ENCODE measurements at regions not wholly inside any gene's neighbourhood (a gene's known extent, or its start where the extent isn't known, plus 50 kb on each side); places are given as distances from the start of the nearest gene placed in this dataset.

DNA sequence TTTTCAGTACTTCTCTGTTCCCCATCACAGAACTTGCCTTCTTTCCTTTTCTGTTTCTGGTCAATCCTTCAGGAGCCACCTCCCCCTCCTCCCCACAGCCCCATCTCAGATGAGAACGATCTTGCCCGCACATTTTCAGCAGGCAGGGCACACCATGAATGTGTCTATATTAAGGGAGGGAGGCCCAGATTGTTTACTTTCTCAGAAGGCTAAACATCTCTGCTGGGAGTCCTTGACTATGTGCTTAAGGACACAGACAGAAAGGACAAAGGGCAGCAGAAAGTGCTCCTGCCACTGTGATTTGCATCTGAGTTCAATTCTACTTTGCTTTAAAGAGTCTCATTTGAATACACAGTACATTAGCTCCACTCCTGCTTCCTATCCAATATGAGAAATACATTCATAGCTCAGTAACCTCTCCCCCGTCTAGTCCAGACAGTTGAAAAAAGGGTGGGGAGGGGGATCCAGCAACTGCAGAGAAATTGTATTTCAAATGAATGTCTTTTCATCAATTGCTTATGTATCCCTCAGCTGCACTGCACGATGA is 175.0 kb upstream of the PARD3B start:
- H3K9me3 Mint-ChIP-seq (ENCODE audit: low read depth): no peaks in the 10 kb centered on the region
- peaks cover 9% of the 10 kb centered on the region for H3K4me1 Mint-ChIP-seq (ENCODE audit: low read depth)
- no peak overlapping the region for H3K4me3 Mint-ChIP-seq (ENCODE audit: unreplicated experiment)
- H3K27me3 Mint-ChIP-seq (ENCODE audit: low read depth): no peaks in the 10 kb centered on the region
- no peaks in the 10 kb centered on the region for H3K36me3 Mint-ChIP-seq (ENCODE audit: low read depth)
- TF ChIP-seq, protein P1, sequence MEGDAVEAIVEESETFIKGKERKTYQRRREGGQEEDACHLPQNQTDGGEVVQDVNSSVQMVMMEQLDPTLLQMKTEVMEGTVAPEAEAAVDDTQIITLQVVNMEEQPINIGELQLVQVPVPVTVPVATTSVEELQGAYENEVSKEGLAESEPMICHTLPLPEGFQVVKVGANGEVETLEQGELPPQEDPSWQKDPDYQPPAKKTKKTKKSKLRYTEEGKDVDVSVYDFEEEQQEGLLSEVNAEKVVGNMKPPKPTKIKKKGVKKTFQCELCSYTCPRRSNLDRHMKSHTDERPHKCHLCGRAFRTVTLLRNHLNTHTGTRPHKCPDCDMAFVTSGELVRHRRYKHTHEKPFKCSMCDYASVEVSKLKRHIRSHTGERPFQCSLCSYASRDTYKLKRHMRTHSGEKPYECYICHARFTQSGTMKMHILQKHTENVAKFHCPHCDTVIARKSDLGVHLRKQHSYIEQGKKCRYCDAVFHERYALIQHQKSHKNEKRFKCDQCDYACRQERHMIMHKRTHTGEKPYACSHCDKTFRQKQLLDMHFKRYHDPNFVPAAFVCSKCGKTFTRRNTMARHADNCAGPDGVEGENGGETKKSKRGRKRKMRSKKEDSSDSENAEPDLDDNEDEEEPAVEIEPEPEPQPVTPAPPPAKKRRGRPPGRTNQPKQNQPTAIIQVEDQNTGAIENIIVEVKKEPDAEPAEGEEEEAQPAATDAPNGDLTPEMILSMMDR (IDR thresholded peaks at IDR 0.05): no peak
- DNase-seq (ENCODE audit: low spot score): no peak
- no peak overlapping the region for H3K27ac Mint-ChIP-seq (ENCODE audit: unreplicated experiment)

DNA sequence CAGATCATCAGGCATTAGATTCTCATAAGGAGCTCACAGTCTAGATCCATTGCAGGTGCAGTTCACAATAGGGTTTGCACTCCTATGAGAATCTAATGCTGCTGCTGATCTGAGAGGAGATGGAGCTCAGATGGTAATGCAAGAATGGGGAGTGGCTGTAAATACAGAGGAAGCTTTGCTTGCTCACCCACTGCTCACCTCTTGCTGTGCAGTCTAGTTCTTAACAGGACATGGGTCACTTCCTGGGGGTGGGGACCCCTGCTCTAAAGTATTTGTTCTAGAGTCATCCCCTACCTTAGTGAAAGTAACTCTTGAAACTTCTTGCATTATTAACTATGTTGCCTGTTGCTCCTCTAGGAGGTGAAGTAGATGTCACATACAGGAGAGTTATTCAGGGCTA is 171.3 kb upstream of the PARD3B start:
- H3K36me3 Mint-ChIP-seq (ENCODE audit: low read depth): no peaks in the 10 kb centered on the region
- no peaks in the 10 kb centered on the region for H3K4me1 Mint-ChIP-seq (ENCODE audit: low read depth)
- H3K9me3 Mint-ChIP-seq (ENCODE audit: low read depth): no peaks in the 10 kb centered on the region
- no peak overlapping the region for H3K27ac Mint-ChIP-seq (ENCODE audit: unreplicated experiment)
- no peaks in the 10 kb centered on the region for H3K27me3 Mint-ChIP-seq (ENCODE audit: low read depth)
- no peak for DNase-seq (ENCODE audit: low spot score)
- H3K4me3 Mint-ChIP-seq (ENCODE audit: unreplicated experiment): no peak overlapping the region
- TF ChIP-seq, protein P1 (IDR thresholded peaks at IDR 0.05): no peak

DNA sequence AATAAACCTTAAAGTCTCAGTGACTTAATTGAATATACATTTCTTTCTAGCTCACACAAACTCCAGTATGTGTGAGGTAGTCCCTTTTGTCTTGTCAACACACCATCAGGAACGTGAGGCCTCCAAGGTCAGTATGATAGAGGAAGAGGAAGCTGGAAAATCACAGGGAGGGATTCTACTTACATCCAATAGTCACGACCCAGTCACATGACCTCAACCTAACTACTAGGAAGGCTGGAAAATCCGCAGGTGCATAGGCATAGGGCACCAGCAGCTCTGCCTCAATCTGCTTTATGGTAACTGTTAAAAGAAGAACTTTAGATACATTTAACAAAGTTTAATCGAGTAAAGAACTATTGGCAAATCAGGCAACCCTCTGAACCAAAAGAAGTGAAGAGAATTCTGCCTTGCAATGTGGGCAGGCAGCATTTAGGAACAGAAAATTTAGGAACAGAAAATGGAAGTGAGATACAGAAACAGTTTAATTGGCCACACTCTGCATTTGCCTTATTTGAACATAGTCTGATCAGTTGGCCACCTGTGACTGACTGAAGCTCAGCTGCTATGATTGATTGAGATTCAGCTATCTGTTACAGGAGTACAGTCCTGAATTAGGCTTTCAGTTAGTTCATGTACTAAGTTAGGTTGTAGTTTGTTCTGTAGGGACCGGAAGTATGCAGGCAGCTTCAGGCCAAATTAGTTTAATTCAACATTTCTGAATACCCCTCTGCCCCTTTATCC is 165.0 kb upstream of the PARD3B start:
- H3K4me3 Mint-ChIP-seq (ENCODE audit: unreplicated experiment): no peak overlapping the region
- peaks cover 5% of the 10 kb centered on the region for H3K36me3 Mint-ChIP-seq (ENCODE audit: low read depth)
- H3K4me1 Mint-ChIP-seq (ENCODE audit: low read depth): no peaks in the 10 kb centered on the region
- DNase-seq (ENCODE audit: low spot score): no peak
- H3K27ac Mint-ChIP-seq (ENCODE audit: unreplicated experiment): no peak overlapping the region
- H3K9me3 Mint-ChIP-seq (ENCODE audit: low read depth): peaks cover 8% of the 10 kb centered on the region
- H3K27me3 Mint-ChIP-seq (ENCODE audit: low read depth): no peaks in the 10 kb centered on the region
- TF ChIP-seq, protein P1 (IDR thresholded peaks at IDR 0.05): no peak

DNA sequence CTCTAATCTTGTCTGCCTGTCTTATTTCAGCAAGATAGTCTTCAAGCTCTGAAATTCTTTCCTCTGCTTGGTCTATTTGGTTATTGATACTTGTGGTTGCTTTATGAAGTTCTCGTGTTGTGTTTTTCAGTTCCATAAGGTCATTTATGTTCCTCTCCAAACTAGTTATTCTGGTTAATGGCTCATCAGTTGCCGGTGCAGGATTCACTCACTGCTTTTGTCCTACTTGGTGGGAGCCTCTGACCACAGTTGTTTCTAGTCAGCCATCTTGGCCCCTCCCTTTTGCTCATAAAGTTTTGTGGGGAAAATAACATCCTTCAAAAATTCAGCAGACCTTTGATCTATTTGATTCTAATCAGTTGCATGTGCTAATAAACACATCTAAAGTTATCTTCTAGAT is 158.6 kb upstream of the PARD3B start:
- peaks cover 5% of the 10 kb centered on the region for H3K36me3 Mint-ChIP-seq (ENCODE audit: low read depth)

DNA sequence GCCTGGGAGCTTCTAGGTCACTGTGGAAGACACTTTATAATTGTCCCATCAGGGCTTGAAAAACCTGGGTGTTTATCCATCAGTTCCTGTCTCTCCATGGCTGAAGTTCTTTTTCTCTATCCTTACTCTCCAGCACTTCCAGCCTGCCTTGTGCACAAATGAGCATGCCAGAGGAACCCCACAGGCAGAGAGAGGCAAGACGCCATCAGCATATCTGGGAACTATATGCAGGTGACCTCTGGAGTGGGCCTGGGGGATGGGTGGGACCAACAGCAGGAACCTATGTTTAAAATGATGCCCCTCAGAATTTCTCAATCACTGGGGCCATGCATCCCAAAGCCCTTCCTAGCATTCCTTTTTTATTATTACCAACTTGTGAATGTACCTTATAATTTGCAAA is 156.2 kb upstream of the PARD3B start:
- Mint-ChIP-seq H3K9me3 (ENCODE audit: low read depth) (peaks cover 14% of the 10 kb centered on the region), H3K36me3 (ENCODE audit: low read depth) (peaks cover 2% of the 10 kb centered on the region), H3K4me3 (ENCODE audit: unreplicated experiment) (no peak overlapping the region), H3K4me1 (ENCODE audit: low read depth) (peaks cover 4% of the 10 kb centered on the region), H3K27me3 (ENCODE audit: low read depth) (no peaks in the 10 kb centered on the region), H3K27ac (ENCODE audit: unreplicated experiment) (no peak overlapping the region)
- DNase-seq (ENCODE audit: low spot score): no peak
- TF ChIP-seq, protein P1 (IDR thresholded peaks at IDR 0.05): no peak

More for the DNA sequence above, 158.6 kb upstream of the PARD3B start:
- peaks cover 12% of the 10 kb centered on the region for H3K9me3 Mint-ChIP-seq (ENCODE audit: low read depth)
- DNase-seq (ENCODE audit: low spot score): no peak
- H3K4me3 Mint-ChIP-seq (ENCODE audit: unreplicated experiment): no peak overlapping the region
- no peak overlapping the region for H3K27ac Mint-ChIP-seq (ENCODE audit: unreplicated experiment)
- TF ChIP-seq, protein P1 (IDR thresholded peaks at IDR 0.05): no peak
- no peaks in the 10 kb centered on the region for H3K27me3 Mint-ChIP-seq (ENCODE audit: low read depth)
- peaks cover 4% of the 10 kb centered on the region for H3K4me1 Mint-ChIP-seq (ENCODE audit: low read depth)

Measured in chondrocyte (in vitro differentiated cells).